Osteoblast (primary cell): ENCODE measurements at regions not wholly inside any gene's neighbourhood (a gene's known extent, or its start where the extent isn't known, plus 50 kb on each side); places are given as distances from the start of the nearest gene placed in this dataset.
A peak's percentile ranks its signal among the peaks of the same experiment; 100 is the strongest.
"Not testable (repeated sequence)": the region's sequence is repeated elsewhere in the genome, so short reads cannot be mapped to it uniquely, and the experiment has no call there.

Experiments used
- DNase-seq: peaks from one replicate; pipeline ENCODE4 v3.0.0; 2011; ENCODE audit warnings: low spot score, mixed read lengths; ENCODE audit not compliant: insufficient read length; ENCODE audit errors: missing footprints
- H2AFZ ChIP-seq: 2 replicates; pipeline ENCODE4 v1.6.0; 2011; ENCODE audit warnings: mild to moderate bottlenecking, low read length
- H3K27ac ChIP-seq: 2 replicates; pipeline ENCODE4 v1.5.1; 2011; ENCODE audit warnings: mild to moderate bottlenecking, low read depth, low read length, moderate library complexity
- H3K27me3 ChIP-seq: 2 replicates; pipeline ENCODE4 v1.6.0; 2012; ENCODE audit warnings: mild to moderate bottlenecking, control low read depth, inconsistent platforms, low read length, moderate library complexity; ENCODE audit not compliant: insufficient read depth
- H3K36me3 ChIP-seq: 2 replicates; pipeline ENCODE4 v1.5.1; 2011; ENCODE audit warnings: mild to moderate bottlenecking, low read length, control low read depth, moderate library complexity; ENCODE audit not compliant: insufficient read depth
- H3K4me1 ChIP-seq: 2 replicates; pipeline ENCODE4 v1.5.1; 2011; ENCODE audit warnings: mild to moderate bottlenecking, low read length, control low read depth, moderate library complexity; ENCODE audit not compliant: insufficient read depth
- H3K4me2 ChIP-seq: 2 replicates; pipeline ENCODE4 v1.6.0; 2011; ENCODE audit warnings: mild to moderate bottlenecking, low read length; ENCODE audit not compliant: insufficient read depth
- H3K4me3 ChIP-seq: fragments of 200-600 bp; sonication (generic); 3 replicates; pipeline ENCODE4 v1.5.1; 2012; ENCODE audit warnings: mild to moderate bottlenecking, low read length, inconsistent platforms; ENCODE audit not compliant: insufficient read depth
- H3K79me2 ChIP-seq: 2 replicates; pipeline ENCODE4 v1.6.0; 2012; ENCODE audit warnings: mild to moderate bottlenecking, low read length, control low read depth, inconsistent platforms; ENCODE audit not compliant: insufficient read depth
- H3K9me3 ChIP-seq: 2 replicates; pipeline ENCODE4 v1.5.1; 2011; ENCODE audit warnings: low read depth, low read length, control low read depth
- H4K20me1 ChIP-seq: 2 replicates; pipeline ENCODE4 v1.6.0; 2012; ENCODE audit warnings: mild to moderate bottlenecking, low read length, control low read depth; ENCODE audit not compliant: insufficient read depth
- TF ChIP-seq, protein P1 (sequence below): IDR thresholded peaks from 2 replicates; pipeline ENCODE4 v1.5.1; 2011; ENCODE audit warnings: mild to moderate bottlenecking, low read depth, low read length, moderate library complexity; ENCODE audit errors: extremely low read depth

DNA sequence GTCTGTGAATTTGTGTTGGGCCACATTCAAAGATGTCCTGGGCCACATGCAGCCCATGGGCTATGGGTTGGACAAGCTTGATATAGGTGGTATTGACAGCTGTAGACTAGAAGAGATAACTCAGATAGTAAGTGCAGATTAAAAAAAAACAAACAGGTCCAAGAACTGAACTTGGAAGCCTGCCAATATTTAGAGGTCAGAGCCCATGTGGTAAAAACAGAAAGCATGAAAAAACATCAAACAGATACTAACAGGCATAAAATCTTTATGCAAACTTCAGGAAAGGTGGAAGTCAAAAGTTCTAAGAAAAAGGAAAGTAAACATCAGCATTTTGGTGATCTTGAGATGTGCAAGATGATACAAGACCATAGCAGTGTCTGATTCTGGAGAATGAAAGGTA is 155.1 kb upstream of the NR4A3 start:
- no peak overlapping the region for H3K27ac ChIP-seq
- no peaks in the 10 kb centered on the region for H3K36me3 ChIP-seq
- no peak overlapping the region for H3K4me3 ChIP-seq
- no peaks in the 10 kb centered on the region for H3K79me2 ChIP-seq
- no peaks in the 10 kb centered on the region for H4K20me1 ChIP-seq
- no peak for DNase-seq
- no peak overlapping the region for H2AFZ ChIP-seq
- H3K27me3 ChIP-seq, result no peaks in the 10 kb centered on the region
- TF ChIP-seq, protein P1, sequence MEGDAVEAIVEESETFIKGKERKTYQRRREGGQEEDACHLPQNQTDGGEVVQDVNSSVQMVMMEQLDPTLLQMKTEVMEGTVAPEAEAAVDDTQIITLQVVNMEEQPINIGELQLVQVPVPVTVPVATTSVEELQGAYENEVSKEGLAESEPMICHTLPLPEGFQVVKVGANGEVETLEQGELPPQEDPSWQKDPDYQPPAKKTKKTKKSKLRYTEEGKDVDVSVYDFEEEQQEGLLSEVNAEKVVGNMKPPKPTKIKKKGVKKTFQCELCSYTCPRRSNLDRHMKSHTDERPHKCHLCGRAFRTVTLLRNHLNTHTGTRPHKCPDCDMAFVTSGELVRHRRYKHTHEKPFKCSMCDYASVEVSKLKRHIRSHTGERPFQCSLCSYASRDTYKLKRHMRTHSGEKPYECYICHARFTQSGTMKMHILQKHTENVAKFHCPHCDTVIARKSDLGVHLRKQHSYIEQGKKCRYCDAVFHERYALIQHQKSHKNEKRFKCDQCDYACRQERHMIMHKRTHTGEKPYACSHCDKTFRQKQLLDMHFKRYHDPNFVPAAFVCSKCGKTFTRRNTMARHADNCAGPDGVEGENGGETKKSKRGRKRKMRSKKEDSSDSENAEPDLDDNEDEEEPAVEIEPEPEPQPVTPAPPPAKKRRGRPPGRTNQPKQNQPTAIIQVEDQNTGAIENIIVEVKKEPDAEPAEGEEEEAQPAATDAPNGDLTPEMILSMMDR, result no peak
- H3K4me2 ChIP-seq, result no peak overlapping the region
- no peaks in the 10 kb centered on the region for H3K9me3 ChIP-seq
- H3K4me1 ChIP-seq, result no peaks in the 10 kb centered on the region

DNA sequence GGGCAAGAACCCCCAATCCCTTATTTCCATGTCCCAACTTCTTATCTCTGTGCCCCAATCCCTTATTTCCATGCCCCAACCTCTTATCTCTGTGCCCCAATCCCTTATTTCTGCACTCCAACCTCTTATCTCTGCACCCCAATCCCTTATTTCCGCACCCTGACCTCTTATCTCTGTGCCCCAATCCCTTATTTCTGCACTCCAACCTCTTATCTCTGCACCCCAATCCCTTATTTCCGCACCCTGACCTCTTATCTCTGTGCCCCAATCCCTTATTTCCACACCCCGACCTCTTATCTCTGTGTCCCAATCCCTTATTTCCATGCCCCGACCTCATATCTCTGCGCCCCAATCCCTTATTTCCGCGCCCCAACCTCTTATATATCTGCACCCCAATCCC is 150.8 kb upstream of the NR4A3 start:
- H2AFZ ChIP-seq, H3K4me1 ChIP-seq, H3K27me3 ChIP-seq, H4K20me1 ChIP-seq, H3K79me2 ChIP-seq, H3K9me3 ChIP-seq, H3K4me2 ChIP-seq, DNase-seq, H3K36me3 ChIP-seq, H3K27ac ChIP-seq, H3K4me3 ChIP-seq: not testable (repeated sequence)

DNA sequence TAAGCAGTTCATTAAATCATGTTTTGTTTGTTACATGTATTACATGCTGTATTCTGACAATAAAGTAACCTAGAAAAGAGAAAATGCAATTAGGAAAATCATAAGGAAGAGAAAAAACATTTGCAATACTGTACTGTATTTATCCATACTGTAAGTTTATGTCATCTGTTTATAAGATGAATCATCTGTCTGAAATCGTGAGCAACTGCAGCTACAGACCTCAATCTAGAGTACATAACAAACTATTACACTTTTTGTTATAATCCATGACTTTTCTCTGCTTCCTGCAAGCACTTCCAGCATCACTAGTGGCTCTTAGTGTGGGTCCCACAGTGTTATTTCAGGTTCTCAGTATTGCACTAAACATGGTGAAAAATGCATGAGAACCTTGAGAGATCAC is 144.4 kb upstream of the NR4A3 start:
- Histone ChIP-seq H3K79me2 (no peaks in the 10 kb centered on the region), H3K36me3 (no peaks in the 10 kb centered on the region), H2AFZ (no peak overlapping the region), H4K20me1 (no peaks in the 10 kb centered on the region), H3K27me3 (no peaks in the 10 kb centered on the region), H3K4me3 (no peak overlapping the region), H3K4me2 (no peak overlapping the region), H3K27ac (no peak overlapping the region), H3K4me1 (peaks cover 5% of the 10 kb centered on the region), H3K9me3 (no peaks in the 10 kb centered on the region)
- TF ChIP-seq, protein P1, result no peak
- DNase-seq, result no peak

DNA sequence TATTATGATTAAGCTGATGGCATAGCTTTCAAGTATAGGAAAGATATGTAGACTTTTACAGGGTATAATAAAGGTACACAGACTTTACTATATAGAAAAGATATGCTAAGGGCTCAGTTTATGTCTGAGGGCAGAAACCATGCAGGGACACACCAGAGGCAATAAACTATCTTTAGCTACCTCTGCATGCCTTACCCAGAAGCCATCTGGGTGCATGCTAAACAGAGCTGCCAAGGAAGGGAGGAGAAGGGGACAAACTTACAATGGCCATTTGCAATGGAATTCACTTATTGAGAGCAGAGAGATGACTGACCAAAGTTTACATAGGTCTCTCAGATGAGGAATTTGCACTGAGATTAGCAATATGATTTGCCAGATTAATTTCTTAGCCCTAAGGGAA is 143.1 kb upstream of the NR4A3 start:
- Histone ChIP-seq H3K9me3 (no peaks in the 10 kb centered on the region), H4K20me1 (no peaks in the 10 kb centered on the region), H3K4me3 (no peak overlapping the region), H3K27me3 (no peaks in the 10 kb centered on the region), H3K4me2 (no peak overlapping the region), H3K4me1 (peaks cover 5% of the 10 kb centered on the region), H3K36me3 (no peaks in the 10 kb centered on the region), H3K27ac (no peak overlapping the region), H3K79me2 (no peaks in the 10 kb centered on the region), H2AFZ (no peak overlapping the region)
- TF ChIP-seq, protein P1, result no peak
- DNase-seq, result no peak

DNA sequence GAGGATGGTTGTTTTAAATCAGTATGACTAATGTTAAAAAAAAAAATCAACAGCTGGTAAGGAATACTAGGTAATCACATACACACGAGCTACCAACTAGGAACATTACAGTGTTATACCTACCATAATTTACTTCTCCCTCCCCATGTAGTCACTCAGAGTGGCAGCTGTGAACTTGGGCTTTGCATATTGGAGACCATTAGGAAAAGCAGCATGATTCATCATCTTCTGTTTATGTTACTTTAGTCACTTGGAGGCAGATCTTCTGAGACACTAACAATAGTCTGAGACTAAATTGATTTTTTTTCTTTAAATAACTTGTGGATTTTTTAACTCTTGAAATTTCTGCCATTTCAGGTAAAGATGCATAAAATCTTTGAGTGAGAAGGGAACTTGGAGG is 141.5 kb upstream of the NR4A3 start:
- Histone ChIP-seq H3K4me3 (no peak overlapping the region), H3K36me3 (no peaks in the 10 kb centered on the region), H3K4me2 (no peak overlapping the region), H4K20me1 (no peaks in the 10 kb centered on the region), H3K27ac (no peak overlapping the region), H3K79me2 (no peaks in the 10 kb centered on the region), H3K4me1 (peaks cover 5% of the 10 kb centered on the region), H3K27me3 (no peaks in the 10 kb centered on the region), H3K9me3 (no peaks in the 10 kb centered on the region), H2AFZ (no peak overlapping the region)
- peak; percentile 86 for DNase-seq
- TF ChIP-seq, protein P1, result no peak
